Heart left ventricle (tissue), 13 donors: ENCODE measurements at regions not wholly inside any gene's neighbourhood (a gene's known extent, or its start where the extent isn't known, plus 50 kb on each side); places are given as distances from the start of the nearest gene placed in this dataset.
"Not testable (repeated sequence)": the region's sequence is repeated elsewhere in the genome, so short reads cannot be mapped to it uniquely, and the experiment has no call there.

Source experiments
- CTCF ChIP-seq, 12 donors: fragments of 200-600 bp; sonication (generic) in 4 of 12; IDR thresholded peaks; one replicate each; pipeline versions ENCODE4 v1.5.0 to v1.8.0; 2018 to 2022; ENCODE audit warnings: antibody characterized with exemption in 12 of 12, mild to moderate bottlenecking in 5 of 12
- POLR2A ChIP-seq, 2 donors: fragments of 450-650 bp; IDR thresholded peaks; one replicate each; pipeline ENCODE4 v1.6.1; 2017; ENCODE audit warnings: antibody characterized with exemption in 2 of 2, mild to moderate bottlenecking in 2 of 2, moderate library complexity in 2 of 2
- donor health status: ischemic (EF 13 %, LVEDD 7.1; RV severe dilation, severe dysfunction).
- donor health status: DM: no; HTN: yes; CAD: no.
- donor health status: DM: no; HTN: no; CAD: no.
- donor health status: ischemic (EF 25% LVEDD 6.9; RV normal size, moderate dysfunction).
- donor health status: ischemic (EF 25% LVEDD 5.7; RV mildly dilated, moderate dysfunction).
- donor health status: ischemic (EF 35%, LVEDD 5.7; RV mildly dilated, moderate dysfunction).
- donor health status: nonischemic (EF 11% LVEDD 7.7; RV severe dilation, severe dysfunction).
- donor health status: DM: yes; HTN: yes; CAD: no.
- donor health status: PGD.
- donor health status: ischemic (EF 29% LVEDD 5.4; RV normal size, mild dysfunction).
- donor health status: nonischemic (EF 23%, LVEDD 6.1; RV moderate dilation, normal function).

- not testable (repeated sequence) for TF ChIP-seq POLR2A, CTCF (IDR thresholded peaks at IDR 0.05)
These were observed 3951.6 kb upstream of the TPTE start for GRCh38 chr21:6569587-6570392.
